ENCODE measurements at regions not wholly inside any gene's neighbourhood (a gene's known extent, or its start where the extent isn't known, plus 50 kb on each side); places are given as distances from the start of the nearest gene placed in this dataset.

GRCh38 chr14:51546099-51546498 lies 105.6 kb upstream of the FRMD6 start:
- TF ChIP-seq, protein P1, sequence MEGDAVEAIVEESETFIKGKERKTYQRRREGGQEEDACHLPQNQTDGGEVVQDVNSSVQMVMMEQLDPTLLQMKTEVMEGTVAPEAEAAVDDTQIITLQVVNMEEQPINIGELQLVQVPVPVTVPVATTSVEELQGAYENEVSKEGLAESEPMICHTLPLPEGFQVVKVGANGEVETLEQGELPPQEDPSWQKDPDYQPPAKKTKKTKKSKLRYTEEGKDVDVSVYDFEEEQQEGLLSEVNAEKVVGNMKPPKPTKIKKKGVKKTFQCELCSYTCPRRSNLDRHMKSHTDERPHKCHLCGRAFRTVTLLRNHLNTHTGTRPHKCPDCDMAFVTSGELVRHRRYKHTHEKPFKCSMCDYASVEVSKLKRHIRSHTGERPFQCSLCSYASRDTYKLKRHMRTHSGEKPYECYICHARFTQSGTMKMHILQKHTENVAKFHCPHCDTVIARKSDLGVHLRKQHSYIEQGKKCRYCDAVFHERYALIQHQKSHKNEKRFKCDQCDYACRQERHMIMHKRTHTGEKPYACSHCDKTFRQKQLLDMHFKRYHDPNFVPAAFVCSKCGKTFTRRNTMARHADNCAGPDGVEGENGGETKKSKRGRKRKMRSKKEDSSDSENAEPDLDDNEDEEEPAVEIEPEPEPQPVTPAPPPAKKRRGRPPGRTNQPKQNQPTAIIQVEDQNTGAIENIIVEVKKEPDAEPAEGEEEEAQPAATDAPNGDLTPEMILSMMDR (IDR thresholded peaks at IDR 0.05; ENCODE audit: extremely low read depth in 1 of 2, insufficient read depth in 1 of 2, low read depth in 1 of 2, low read length in 2 of 2): no peak
- no peak for TF ChIP-seq MYC (IDR thresholded peaks at IDR 0.05; ENCODE audit: low read depth, low read length)
- TF ChIP-seq, protein P2, sequence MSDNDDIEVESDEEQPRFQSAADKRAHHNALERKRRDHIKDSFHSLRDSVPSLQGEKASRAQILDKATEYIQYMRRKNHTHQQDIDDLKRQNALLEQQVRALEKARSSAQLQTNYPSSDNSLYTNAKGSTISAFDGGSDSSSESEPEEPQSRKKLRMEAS (IDR thresholded peaks at IDR 0.05; ENCODE audit: insufficient read depth, insufficient read length): no peak
- no peak for TF ChIP-seq POLR2AphosphoS5 (IDR thresholded peaks at IDR 0.05; ENCODE audit: insufficient read depth, low read depth, low read length)
- no peak for TF ChIP-seq EZH2 (IDR thresholded peaks at IDR 0.05; ENCODE audit: borderline replicate concordance, low read depth, low read length, severe bottlenecking)
- TF ChIP-seq JUN (IDR thresholded peaks at IDR 0.05; ENCODE audit: borderline replicate concordance, insufficient read depth, insufficient read length, low read depth): no peak
- no peak for TF ChIP-seq POLR2A (IDR thresholded peaks at IDR 0.05; ENCODE audit: low read depth, low read length)
- TF ChIP-seq GATA2 (IDR thresholded peaks at IDR 0.05; ENCODE audit: insufficient read depth, insufficient read length, low read depth, low read length): no peak

Data from endothelial cell of umbilical vein (primary cell).